GM21786 (cell line): ENCODE measurements at regions not wholly inside any gene's neighbourhood (a gene's known extent, or its start where the extent isn't known, plus 50 kb on each side); places are given as distances from the start of the nearest gene placed in this dataset.
A peak's percentile ranks its signal among the peaks of the same experiment; 100 is the strongest.

ENCODE experiments used
- ATAC-seq: cut with Tn5 transposase; IDR thresholded peaks from one replicate; pipeline ENCODE4 v1.9.1; 2021; ENCODE audit not compliant: unreplicated experiment

GRCh38 chr17:55668312-55668920 lies 54.2 kb downstream of the TMEM100 start:
- ATAC-seq = no peak

GRCh38 chr17:55666806-55667205 lies 55.9 kb downstream of the TMEM100 start:
- ATAC-seq = no peak

GRCh38 chr17:55664287-55664686 lies 58.4 kb downstream of the TMEM100 start:
- ATAC-seq = peak; percentile 83

- no peak for ATAC-seq
Measured at GRCh38 chr17:55663400-55663799, 59.3 kb downstream of the TMEM100 start.

GRCh38 chr17:55661963-55662834 lies 60.5 kb downstream of the TMEM100 start:
- no peak for ATAC-seq

GRCh38 chr17:55661256-55661758 lies 61.4 kb downstream of the TMEM100 start:
- ATAC-seq = no peak

GRCh38 chr17:55660178-55660886 lies 62.3 kb downstream of the TMEM100 start:
- ATAC-seq = no peak

GRCh38 chr17:55659661-55660060 lies 63.0 kb downstream of the TMEM100 start:
- ATAC-seq = no peak

GRCh38 chr17:55655777-55656176 lies 66.9 kb downstream of the TMEM100 start:
- no peak for ATAC-seq

GRCh38 chr17:55654821-55655220 lies 67.8 kb downstream of the TMEM100 start:
- no peak for ATAC-seq

- ATAC-seq = no peak
Measured at GRCh38 chr17:55654022-55654421, 68.6 kb downstream of the TMEM100 start.

GRCh38 chr17:55652825-55653224 lies 69.8 kb downstream of the TMEM100 start:
- no peak for ATAC-seq

- ATAC-seq = peak; percentile 53
Measured at GRCh38 chr17:55652114-55652823, 70.4 kb downstream of the TMEM100 start.

- ATAC-seq = no peak
Measured at GRCh38 chr17:55649957-55650597, 72.6 kb downstream of the TMEM100 start.

- ATAC-seq = no peak
Measured at GRCh38 chr17:55648086-55648485, 74.6 kb downstream of the TMEM100 start.

GRCh38 chr17:55645361-55645760 lies 77.3 kb downstream of the TMEM100 start:
- no peak for ATAC-seq

GRCh38 chr17:55644346-55644745 lies 78.3 kb downstream of the TMEM100 start:
- no peak for ATAC-seq

GRCh38 chr17:55642741-55643140 lies 79.9 kb downstream of the TMEM100 start:
- ATAC-seq = no peak

GRCh38 chr17:55641676-55642081 lies 81.0 kb downstream of the TMEM100 start:
- ATAC-seq = no peak

- no peak for ATAC-seq
Measured at GRCh38 chr17:55639096-55639495, 83.6 kb downstream of the TMEM100 start.
